C4-2B (cell line): ENCODE measurements at regions not wholly inside any gene's neighbourhood (a gene's known extent, or its start where the extent isn't known, plus 50 kb on each side); places are given as distances from the start of the nearest gene placed in this dataset.

ENCODE experiments used
- ZFX ChIP-seq: fragments of 450-650 bp; IDR thresholded peaks from 2 replicates; pipeline ENCODE4 v1.6.1; 2017
- TF ChIP-seq, protein P1 (sequence below): fragments of 450-650 bp; conservative IDR thresholded peaks from 2 replicates; pipeline ENCODE4 v1.5.1; 2017; ENCODE audit warnings: mild to moderate bottlenecking

DNA sequence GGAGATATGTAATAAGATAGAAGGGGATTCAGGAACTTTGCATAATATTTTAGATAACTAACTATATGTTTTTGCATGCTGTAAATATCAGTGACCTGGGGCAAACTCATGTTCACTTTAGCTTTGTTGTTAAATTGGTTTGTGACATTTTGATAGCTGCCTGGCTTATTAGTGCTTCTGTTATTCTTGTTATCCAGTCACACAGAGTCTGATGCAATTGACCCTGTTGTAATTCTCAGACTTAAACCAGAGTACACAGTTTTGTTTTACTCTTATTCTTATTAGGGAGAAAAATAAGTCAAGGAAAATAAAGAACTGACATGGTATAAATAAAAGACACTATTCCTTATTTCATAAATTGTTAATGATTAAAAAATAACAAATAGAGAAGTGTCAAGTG, 516.7 kb upstream of the SLIT2 start:
- TF ChIP-seq, protein P1, sequence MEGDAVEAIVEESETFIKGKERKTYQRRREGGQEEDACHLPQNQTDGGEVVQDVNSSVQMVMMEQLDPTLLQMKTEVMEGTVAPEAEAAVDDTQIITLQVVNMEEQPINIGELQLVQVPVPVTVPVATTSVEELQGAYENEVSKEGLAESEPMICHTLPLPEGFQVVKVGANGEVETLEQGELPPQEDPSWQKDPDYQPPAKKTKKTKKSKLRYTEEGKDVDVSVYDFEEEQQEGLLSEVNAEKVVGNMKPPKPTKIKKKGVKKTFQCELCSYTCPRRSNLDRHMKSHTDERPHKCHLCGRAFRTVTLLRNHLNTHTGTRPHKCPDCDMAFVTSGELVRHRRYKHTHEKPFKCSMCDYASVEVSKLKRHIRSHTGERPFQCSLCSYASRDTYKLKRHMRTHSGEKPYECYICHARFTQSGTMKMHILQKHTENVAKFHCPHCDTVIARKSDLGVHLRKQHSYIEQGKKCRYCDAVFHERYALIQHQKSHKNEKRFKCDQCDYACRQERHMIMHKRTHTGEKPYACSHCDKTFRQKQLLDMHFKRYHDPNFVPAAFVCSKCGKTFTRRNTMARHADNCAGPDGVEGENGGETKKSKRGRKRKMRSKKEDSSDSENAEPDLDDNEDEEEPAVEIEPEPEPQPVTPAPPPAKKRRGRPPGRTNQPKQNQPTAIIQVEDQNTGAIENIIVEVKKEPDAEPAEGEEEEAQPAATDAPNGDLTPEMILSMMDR: no peak
- no peak for TF ChIP-seq ZFX
